ENCODE measurements at regions not wholly inside any gene's neighbourhood (a gene's known extent, or its start where the extent isn't known, plus 50 kb on each side); places are given as distances from the start of the nearest gene placed in this dataset.

GRCh38 chr5:159713254-159713653 lies 203.0 kb upstream of the ADRA1B start:
- DNase-seq = no peak

GRCh38 chr5:159713773-159714172 lies 202.5 kb upstream of the ADRA1B start:
- DNase-seq = no peak

GRCh38 chr5:159725475-159725874 lies 190.8 kb upstream of the ADRA1B start:
- DNase-seq = no peak

GRCh38 chr5:159727167-159727566 lies 189.1 kb upstream of the ADRA1B start:
- no peak for DNase-seq

- no peak for DNase-seq
Observed at GRCh38 chr5:159730285-159730684, 186.0 kb upstream of the ADRA1B start.

- DNase-seq = no peak
Observed at GRCh38 chr5:159732220-159732619, 184.1 kb upstream of the ADRA1B start.

GRCh38 chr5:159734366-159734765 lies 181.9 kb upstream of the ADRA1B start:
- DNase-seq = no peak

GRCh38 chr5:159735036-159735435 lies 181.2 kb upstream of the ADRA1B start:
- no peak for DNase-seq

- no peak for DNase-seq
Observed at GRCh38 chr5:159735749-159736660, 180.3 kb upstream of the ADRA1B start.

GRCh38 chr5:159736844-159737243 lies 179.4 kb upstream of the ADRA1B start:
- DNase-seq = no peak

- no peak for DNase-seq
Observed at GRCh38 chr5:159737263-159737662, 179.0 kb upstream of the ADRA1B start.

GRCh38 chr5:159741829-159742322 lies 174.4 kb upstream of the ADRA1B start:
- no peak for DNase-seq

GRCh38 chr5:159743234-159743633 lies 173.0 kb upstream of the ADRA1B start:
- DNase-seq = no peak

- no peak for DNase-seq
Observed at GRCh38 chr5:159746707-159747106, 169.6 kb upstream of the ADRA1B start.

GRCh38 chr5:159749146-159749545 lies 167.1 kb upstream of the ADRA1B start:
- no peak for DNase-seq

GRCh38 chr5:159750226-159750625 lies 166.1 kb upstream of the ADRA1B start:
- no peak for DNase-seq

GRCh38 chr5:159751459-159751858 lies 164.8 kb upstream of the ADRA1B start:
- no peak for DNase-seq

GRCh38 chr5:159752622-159753275 lies 163.5 kb upstream of the ADRA1B start:
- DNase-seq = no peak

- DNase-seq = no peak
Observed at GRCh38 chr5:159758189-159758588, 158.1 kb upstream of the ADRA1B start.

GRCh38 chr5:159759791-159760290 lies 156.4 kb upstream of the ADRA1B start:
- no peak for DNase-seq

- no peak for DNase-seq
Observed at GRCh38 chr5:159762921-159763320, 153.4 kb upstream of the ADRA1B start.

- DNase-seq = no peak
Observed at GRCh38 chr5:159763562-159763961, 152.7 kb upstream of the ADRA1B start.

GRCh38 chr5:159764283-159765134 lies 151.8 kb upstream of the ADRA1B start:
- DNase-seq = no peak

Measured in midbrain (tissue), 1 donor.